ENCODE measurements at regions not wholly inside any gene's neighbourhood (a gene's known extent, or its start where the extent isn't known, plus 50 kb on each side); places are given as distances from the start of the nearest gene placed in this dataset.
A peak's percentile ranks its signal among the peaks of the same experiment; 100 is the strongest.

GRCh38 chr3:86743233-86743632 lies 247.7 kb downstream of the VGLL3 start:
- no peaks in the 10 kb centered on the region for H3K4me1 ChIP-seq (ENCODE audit: insufficient read depth)
- H2AFZ ChIP-seq, result no peak overlapping the region
- no peaks in the 10 kb centered on the region for H3K9me3 ChIP-seq (ENCODE audit: low read depth)
- H3F3A ChIP-seq (ENCODE audit: insufficient read depth), result no peaks in the 10 kb centered on the region
- no peaks in the 10 kb centered on the region; the same call in 1 of the 2 replicates for H3K27me3 ChIP-seq (replicated peaks; ENCODE audit: insufficient read depth)
- TF ChIP-seq EZH2phosphoT487 (IDR thresholded peaks at IDR 0.05; ENCODE audit: insufficient read depth, low read depth) (no peak), EZH2 (IDR thresholded peaks at IDR 0.05; ENCODE audit: insufficient read depth, poor library complexity, severe bottlenecking) (no peak)
- H3K79me2 ChIP-seq (ENCODE audit: insufficient read depth), result no peaks in the 10 kb centered on the region
- H3K36me3 ChIP-seq (ENCODE audit: low read depth), result no peaks in the 10 kb centered on the region
- in situ Hi-C loops (cut with MboI), result no loop called here
- WGBS, 2 experiments (ENCODE audit: low coverage in 1 of 2, low lambda C conversion rate in 2 of 2, missing lambda C conversion rate in 2 of 2), result 93 to 100% methylated on average over 1 of the region's 1 CpG
- DNase-seq, result peak; percentile 10
- no peaks in the 10 kb centered on the region for H3K9me2 ChIP-seq (ENCODE audit: insufficient read depth)
- H3K9ac ChIP-seq, result no peak overlapping the region
- no peak overlapping the region for H3K4me3 ChIP-seq
- no peaks in the 10 kb centered on the region for H4K20me1 ChIP-seq (ENCODE audit: insufficient read depth)
- H3K4me2 ChIP-seq (ENCODE audit: unreplicated experiment), result no peak overlapping the region
- H3K27ac ChIP-seq, result no peak overlapping the region

- no peaks in the 10 kb centered on the region for H3F3A ChIP-seq (ENCODE audit: insufficient read depth)
- H3K27ac ChIP-seq, result no peak overlapping the region
- peaks cover 3% of the 10 kb centered on the region; the same call in 1 of the 2 replicates for H3K27me3 ChIP-seq (replicated peaks; ENCODE audit: insufficient read depth)
- no peaks in the 10 kb centered on the region for H3K36me3 ChIP-seq (ENCODE audit: low read depth)
- in situ Hi-C loops (cut with MboI), result no loop called here
- DNase-seq, result no peak
- TF ChIP-seq EZH2phosphoT487 (IDR thresholded peaks at IDR 0.05; ENCODE audit: insufficient read depth, low read depth) (no peak), EZH2 (IDR thresholded peaks at IDR 0.05; ENCODE audit: insufficient read depth, poor library complexity, severe bottlenecking) (no peak)
- no peaks in the 10 kb centered on the region for H3K9me3 ChIP-seq (ENCODE audit: low read depth)
- no peaks in the 10 kb centered on the region for H4K20me1 ChIP-seq (ENCODE audit: insufficient read depth)
- H3K4me3 ChIP-seq, result no peak overlapping the region
- H2AFZ ChIP-seq, result no peak overlapping the region
- no peak overlapping the region for H3K4me2 ChIP-seq (ENCODE audit: unreplicated experiment)
- no peaks in the 10 kb centered on the region for H3K4me1 ChIP-seq (ENCODE audit: insufficient read depth)
- no peaks in the 10 kb centered on the region for H3K79me2 ChIP-seq (ENCODE audit: insufficient read depth)
- 54 to 63% methylated on average over 3 of the region's 3 CpGs for WGBS, 2 experiments (ENCODE audit: low coverage in 1 of 2, low lambda C conversion rate in 2 of 2, missing lambda C conversion rate in 2 of 2)
- no peaks in the 10 kb centered on the region for H3K9me2 ChIP-seq (ENCODE audit: insufficient read depth)
- no peak overlapping the region for H3K9ac ChIP-seq
Observed at GRCh38 chr3:86740751-86741150, 250.2 kb downstream of the VGLL3 start.

GRCh38 chr3:86739244-86739643 lies 251.7 kb downstream of the VGLL3 start:
- no peaks in the 10 kb centered on the region for H3F3A ChIP-seq (ENCODE audit: insufficient read depth)
- no peaks in the 10 kb centered on the region for H4K20me1 ChIP-seq (ENCODE audit: insufficient read depth)
- no peak for DNase-seq
- in situ Hi-C loops (cut with MboI), result no loop called here
- no peak overlapping the region for H2AFZ ChIP-seq
- no peaks in the 10 kb centered on the region for H3K4me1 ChIP-seq (ENCODE audit: insufficient read depth)
- no peaks in the 10 kb centered on the region for H3K79me2 ChIP-seq (ENCODE audit: insufficient read depth)
- H3K9me2 ChIP-seq (ENCODE audit: insufficient read depth), result no peaks in the 10 kb centered on the region
- TF ChIP-seq EZH2phosphoT487 (IDR thresholded peaks at IDR 0.05; ENCODE audit: insufficient read depth, low read depth) (no peak), EZH2 (IDR thresholded peaks at IDR 0.05; ENCODE audit: insufficient read depth, poor library complexity, severe bottlenecking) (no peak)
- H3K27ac ChIP-seq, result no peak overlapping the region
- H3K9me3 ChIP-seq (ENCODE audit: low read depth), result no peaks in the 10 kb centered on the region
- no peak overlapping the region for H3K9ac ChIP-seq
- no peak overlapping the region for H3K4me3 ChIP-seq
- H3K27me3 ChIP-seq (replicated peaks; ENCODE audit: insufficient read depth), result peaks cover 8% of the 10 kb centered on the region; the same call in 1 of the 2 replicates
- H3K4me2 ChIP-seq (ENCODE audit: unreplicated experiment), result no peak overlapping the region
- H3K36me3 ChIP-seq (ENCODE audit: low read depth), result no peaks in the 10 kb centered on the region
- WGBS, 2 experiments (ENCODE audit: low coverage in 1 of 2, low lambda C conversion rate in 2 of 2, missing lambda C conversion rate in 2 of 2), result 41 to 46% methylated on average over 3 of the region's 3 CpGs

- no peaks in the 10 kb centered on the region for H3K4me1 ChIP-seq (ENCODE audit: insufficient read depth)
- in situ Hi-C loops (cut with MboI), result no loop called here
- H3K4me3 ChIP-seq, result no peak overlapping the region
- DNase-seq, result no peak
- no peaks in the 10 kb centered on the region for H3F3A ChIP-seq (ENCODE audit: insufficient read depth)
- no peak overlapping the region for H2AFZ ChIP-seq
- no peak overlapping the region for H3K9ac ChIP-seq
- H3K36me3 ChIP-seq (ENCODE audit: low read depth), result no peaks in the 10 kb centered on the region
- peaks cover 8% of the 10 kb centered on the region; the same call in 1 of the 2 replicates for H3K27me3 ChIP-seq (replicated peaks; ENCODE audit: insufficient read depth)
- no peak overlapping the region for H3K4me2 ChIP-seq (ENCODE audit: unreplicated experiment)
- no peak for TF ChIP-seq EZH2phosphoT487 (IDR thresholded peaks at IDR 0.05; ENCODE audit: insufficient read depth, low read depth)
- no peak for TF ChIP-seq EZH2 (IDR thresholded peaks at IDR 0.05; ENCODE audit: insufficient read depth, poor library complexity, severe bottlenecking)
- H4K20me1 ChIP-seq (ENCODE audit: insufficient read depth), result no peaks in the 10 kb centered on the region
- WGBS, 2 experiments (ENCODE audit: low coverage in 1 of 2, low lambda C conversion rate in 2 of 2, missing lambda C conversion rate in 2 of 2), result 63 to 91% methylated on average over 1 of the region's 1 CpG
- no peaks in the 10 kb centered on the region for H3K9me3 ChIP-seq (ENCODE audit: low read depth)
- no peaks in the 10 kb centered on the region for H3K9me2 ChIP-seq (ENCODE audit: insufficient read depth)
- no peaks in the 10 kb centered on the region for H3K79me2 ChIP-seq (ENCODE audit: insufficient read depth)
- H3K27ac ChIP-seq, result no peak overlapping the region
Observed at GRCh38 chr3:86738684-86739083, 252.3 kb downstream of the VGLL3 start.

- Histone ChIP-seq H3F3A (ENCODE audit: insufficient read depth) (no peaks in the 10 kb centered on the region), H3K9me2 (ENCODE audit: insufficient read depth) (no peaks in the 10 kb centered on the region), H3K79me2 (ENCODE audit: insufficient read depth) (no peaks in the 10 kb centered on the region), H3K4me3 (no peak overlapping the region), H3K27ac (no peak overlapping the region), H3K4me2 (ENCODE audit: unreplicated experiment) (no peak overlapping the region), H3K9me3 (ENCODE audit: low read depth) (no peaks in the 10 kb centered on the region), H3K36me3 (ENCODE audit: low read depth) (no peaks in the 10 kb centered on the region), H3K9ac (no peak overlapping the region), H2AFZ (no peak overlapping the region), H3K4me1 (ENCODE audit: insufficient read depth) (no peaks in the 10 kb centered on the region), H3K27me3 (replicated peaks; ENCODE audit: insufficient read depth) (peaks cover 8% of the 10 kb centered on the region; the same call in 1 of the 2 replicates), H4K20me1 (ENCODE audit: insufficient read depth) (no peaks in the 10 kb centered on the region)
- DNase-seq, result no peak
- TF ChIP-seq EZH2 (IDR thresholded peaks at IDR 0.05; ENCODE audit: insufficient read depth, poor library complexity, severe bottlenecking), result no peak
- TF ChIP-seq EZH2phosphoT487 (IDR thresholded peaks at IDR 0.05; ENCODE audit: insufficient read depth, low read depth), result no peak
- WGBS, 2 experiments (ENCODE audit: low coverage in 1 of 2, low lambda C conversion rate in 2 of 2, missing lambda C conversion rate in 2 of 2), result 61 to 66% methylated on average over 6 of the region's 6 CpGs
- in situ Hi-C loops (cut with MboI), result no loop called here
Observed at GRCh38 chr3:86737517-86737916, 253.4 kb downstream of the VGLL3 start.

Measured in GM23248 (cell line).